ENCODE measurements at regions not wholly inside any gene's neighbourhood (a gene's known extent, or its start where the extent isn't known, plus 50 kb on each side); places are given as distances from the start of the nearest gene placed in this dataset.
A peak's percentile ranks its signal among the peaks of the same experiment; 100 is the strongest.

DNA sequence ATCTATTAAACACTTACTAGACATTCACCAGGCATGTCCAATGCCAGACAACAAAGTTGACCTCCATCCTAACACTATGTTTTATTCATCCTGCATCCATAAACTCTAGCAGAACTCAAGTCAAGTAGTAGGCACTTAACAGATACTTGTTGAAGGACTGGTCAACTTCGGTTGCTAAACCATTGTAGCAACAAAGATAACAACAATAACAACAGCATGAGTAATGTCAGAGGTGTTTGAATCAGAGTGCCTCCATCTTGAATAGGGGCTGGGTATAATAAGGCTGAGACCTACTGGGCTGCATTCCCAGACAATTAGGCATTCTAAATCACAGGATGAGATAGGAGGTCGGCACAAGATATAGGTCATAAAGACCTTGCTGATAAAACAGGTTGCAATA, 180.5 kb upstream of the ZNF462 start:
- DNase-seq (ENCODE audit: low read depth): no peak
- no peak for TF ChIP-seq CTCF (conservative IDR thresholded peaks at IDR 0.05; ENCODE audit: low read depth, low read length)
- H3K4me3 ChIP-seq (ENCODE audit: low read depth, low read length): no peak overlapping the region

- no peak for DNase-seq (ENCODE audit: low read depth)
- TF ChIP-seq CTCF (conservative IDR thresholded peaks at IDR 0.05; ENCODE audit: low read depth, low read length): no peak
- H3K4me3 ChIP-seq (ENCODE audit: low read depth, low read length): no peak overlapping the region
Observed at GRCh38 chr9:106683454-106683853, 179.5 kb upstream of the ZNF462 start.

DNA sequence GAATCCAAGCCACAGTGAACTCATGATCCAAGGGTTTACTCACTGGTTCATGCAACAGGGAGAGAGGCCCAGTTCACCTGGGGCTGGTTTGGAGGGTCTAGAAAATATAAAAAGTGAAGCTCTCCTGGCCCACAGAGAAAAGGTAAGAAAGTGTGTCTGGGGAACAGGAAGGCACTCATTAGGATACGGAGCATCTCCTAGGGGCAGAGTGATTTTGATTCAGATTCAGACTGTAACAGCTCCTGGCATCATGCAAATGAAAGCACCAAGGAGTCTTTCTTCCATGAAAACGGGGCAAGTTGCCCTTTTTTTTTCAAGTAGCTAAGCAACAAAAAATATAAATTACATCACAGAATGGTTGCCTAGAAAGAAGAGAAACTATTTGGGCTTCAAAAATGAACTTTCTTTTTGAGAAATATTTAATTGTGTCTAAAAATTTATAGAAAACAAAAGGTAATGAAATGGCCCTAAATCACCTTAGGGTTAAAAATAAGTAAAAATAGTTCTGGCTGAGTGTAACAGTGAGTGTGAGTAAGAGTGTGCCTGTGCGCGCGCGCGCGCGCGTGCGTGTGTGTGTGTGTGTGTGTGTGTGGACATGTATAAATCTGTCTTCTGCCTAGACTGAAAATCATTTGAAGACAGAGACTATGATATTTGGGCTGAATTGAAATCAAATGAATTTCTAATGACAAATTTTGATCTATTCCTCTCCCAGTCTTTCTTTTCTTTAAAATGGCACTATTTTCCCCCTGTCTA, 177.8 kb upstream of the ZNF462 start:
- H3K4me3 ChIP-seq (ENCODE audit: low read depth, low read length): no peak overlapping the region
- no peak for DNase-seq (ENCODE audit: low read depth)
- TF ChIP-seq CTCF (conservative IDR thresholded peaks at IDR 0.05; ENCODE audit: low read depth, low read length): no peak

DNA sequence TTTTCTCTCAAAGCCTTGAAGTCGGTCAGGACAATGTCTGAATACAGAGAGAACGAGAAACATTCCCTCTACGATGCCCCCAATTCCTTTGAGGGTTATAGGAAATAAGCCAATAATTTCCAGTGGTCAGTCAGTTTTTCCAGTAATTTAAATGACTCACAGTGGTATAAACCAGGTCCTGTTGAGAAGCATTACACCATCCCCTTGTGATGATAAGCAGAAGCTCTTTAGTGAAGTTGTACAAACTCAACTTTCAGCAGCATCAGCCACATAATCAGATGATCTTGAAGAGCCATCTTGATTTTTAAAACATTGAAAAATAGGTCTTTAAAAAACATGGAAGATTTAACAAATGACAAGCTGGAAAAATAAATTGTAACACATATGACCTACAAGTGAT, 173.9 kb upstream of the ZNF462 start:
- H3K4me3 ChIP-seq (ENCODE audit: low read depth, low read length): no peak overlapping the region
- no peak for TF ChIP-seq CTCF (conservative IDR thresholded peaks at IDR 0.05; ENCODE audit: low read depth, low read length)
- peak; percentile 36 for DNase-seq (ENCODE audit: low read depth)

DNA sequence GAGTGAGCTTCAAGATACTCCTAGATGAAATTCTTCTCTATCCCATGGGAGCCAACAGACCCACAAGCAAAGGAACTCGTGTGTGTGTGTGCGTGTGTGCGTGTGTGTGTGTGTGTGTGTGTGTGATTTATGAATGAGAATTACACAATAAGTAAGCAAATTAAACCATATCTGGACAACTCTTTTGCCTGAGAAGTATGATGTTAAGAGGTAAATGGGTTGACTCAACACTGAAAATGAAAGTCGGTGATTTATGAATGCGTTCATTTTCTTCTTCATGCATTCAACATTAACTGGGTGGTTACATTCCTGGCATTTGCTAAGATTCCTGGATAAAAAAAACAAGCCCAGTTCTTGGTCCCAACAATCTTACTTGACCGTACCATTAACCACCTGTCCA, 171.3 kb upstream of the ZNF462 start:
- no peak overlapping the region for H3K4me3 ChIP-seq (ENCODE audit: low read depth, low read length)
- no peak for TF ChIP-seq CTCF (conservative IDR thresholded peaks at IDR 0.05; ENCODE audit: low read depth, low read length)
- DNase-seq (ENCODE audit: low read depth): no peak

DNA sequence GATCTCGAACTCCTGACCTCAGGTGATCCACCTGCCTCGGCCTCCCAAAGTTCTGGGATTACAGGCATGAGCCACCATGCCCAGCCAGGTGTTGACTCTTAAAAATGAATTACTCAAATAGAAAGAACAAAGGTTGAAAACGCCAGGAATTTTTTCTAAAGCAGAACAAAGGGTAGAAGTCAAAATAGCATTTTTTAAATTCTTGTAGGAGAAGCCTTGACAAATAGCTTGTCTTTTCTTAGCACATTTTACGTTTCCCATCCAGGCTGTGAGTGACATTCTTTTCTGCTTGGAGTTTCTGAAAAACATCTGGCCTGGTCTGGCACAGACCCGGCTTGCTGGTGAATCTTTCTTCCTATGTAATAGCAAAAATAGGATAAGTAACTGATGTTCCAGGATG, 169.4 kb upstream of the ZNF462 start:
- peak; percentile 9 for DNase-seq (ENCODE audit: low read depth)
- TF ChIP-seq CTCF (conservative IDR thresholded peaks at IDR 0.05; ENCODE audit: low read depth, low read length): no peak
- H3K4me3 ChIP-seq (ENCODE audit: low read depth, low read length): no peak overlapping the region

DNA sequence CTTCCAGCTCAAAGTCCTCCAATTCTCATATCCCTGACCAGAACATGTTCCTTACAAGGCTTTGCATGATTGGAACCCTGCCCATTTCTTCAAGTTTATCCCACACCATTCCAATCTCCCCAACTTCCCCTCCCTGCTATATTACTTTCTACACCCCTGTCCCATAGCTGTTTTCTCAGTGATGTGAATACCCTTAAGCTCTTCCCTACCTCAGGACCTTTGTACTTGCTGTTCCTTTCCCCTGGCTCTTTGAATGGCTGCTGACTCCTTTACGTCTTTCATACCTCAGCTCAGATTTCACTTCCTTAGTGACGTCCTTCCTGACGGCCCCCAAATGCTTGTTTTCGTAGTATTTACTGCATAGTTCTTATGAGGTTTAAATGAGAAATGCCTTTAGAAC, 166.2 kb upstream of the ZNF462 start:
- no peak overlapping the region for H3K4me3 ChIP-seq (ENCODE audit: low read depth, low read length)
- DNase-seq (ENCODE audit: low read depth): peak; percentile 2
- TF ChIP-seq CTCF (conservative IDR thresholded peaks at IDR 0.05; ENCODE audit: low read depth, low read length): no peak
